ENCODE measurements at regions not wholly inside any gene's neighbourhood (a gene's known extent, or its start where the extent isn't known, plus 50 kb on each side); places are given as distances from the start of the nearest gene placed in this dataset.

GRCh38 chr16:55136356-55137150 is 187.4 kb upstream of the IRX6 start:
- TF ChIP-seq CTCF (conservative IDR thresholded peaks at IDR 0.05; ENCODE audit: control insufficient read depth, insufficient read depth, low read depth, low read length), result no peak
- no peak overlapping the region for H3K4me3 ChIP-seq (ENCODE audit: control insufficient read depth, low read depth, low read length)
- no peak for DNase-seq (ENCODE audit: low read depth)

DNA sequence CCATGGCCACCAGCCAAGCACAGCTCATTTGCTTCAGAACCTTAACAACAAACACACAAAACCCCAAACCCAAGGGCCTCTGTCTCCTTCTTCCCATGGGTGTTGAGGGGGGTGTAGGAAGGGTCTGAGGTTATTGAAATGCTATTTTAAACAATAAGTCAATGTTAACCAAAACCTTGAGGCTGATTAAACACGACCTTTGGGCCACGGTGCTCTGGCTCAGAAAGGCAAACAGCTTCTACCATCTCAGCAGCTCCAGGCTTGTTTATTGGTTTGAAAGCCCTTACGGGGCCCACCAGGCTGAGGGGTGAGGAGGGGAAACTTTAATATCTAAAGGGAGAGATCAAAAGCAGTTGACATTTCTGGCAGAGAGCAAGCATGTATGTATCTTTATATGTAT is 185.7 kb upstream of the IRX6 start:
- no peak for DNase-seq (ENCODE audit: low read depth)
- TF ChIP-seq CTCF (conservative IDR thresholded peaks at IDR 0.05; ENCODE audit: control insufficient read depth, insufficient read depth, low read depth, low read length), result no peak
- no peak overlapping the region for H3K4me3 ChIP-seq (ENCODE audit: control insufficient read depth, low read depth, low read length)

GRCh38 chr16:55142405-55142804 is 181.6 kb upstream of the IRX6 start:
- no peak for TF ChIP-seq CTCF (conservative IDR thresholded peaks at IDR 0.05; ENCODE audit: control insufficient read depth, insufficient read depth, low read depth, low read length)
- DNase-seq (ENCODE audit: low read depth), result no peak

DNA sequence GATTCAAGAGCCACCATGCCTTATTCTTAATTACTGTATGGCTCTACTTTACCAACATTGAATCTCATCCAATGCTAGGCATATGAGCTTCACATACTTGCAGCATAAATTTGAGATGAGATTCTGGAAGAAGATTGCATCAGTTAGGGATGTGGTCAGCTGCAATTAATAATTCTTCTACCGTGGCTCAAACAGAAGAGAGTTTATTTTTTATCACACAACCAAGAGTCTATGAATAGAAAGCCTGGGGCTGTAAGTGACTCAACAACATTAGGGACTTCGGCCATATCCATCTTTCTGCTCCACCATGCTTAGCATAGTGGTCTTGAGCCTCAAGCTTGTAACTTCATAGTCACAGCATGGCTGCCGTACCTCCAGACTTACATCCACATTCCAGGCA is 179.4 kb upstream of the IRX6 start:
- H3K4me3 ChIP-seq (ENCODE audit: control insufficient read depth, low read depth, low read length), result no peak overlapping the region
- TF ChIP-seq CTCF (conservative IDR thresholded peaks at IDR 0.05; ENCODE audit: control insufficient read depth, insufficient read depth, low read depth, low read length), result no peak
- no peak for DNase-seq (ENCODE audit: low read depth)

More at GRCh38 chr16:55142405-55142804, 181.6 kb upstream of the IRX6 start:
- H3K4me3 ChIP-seq (ENCODE audit: control insufficient read depth, low read depth, low read length), result no peak overlapping the region

DNA sequence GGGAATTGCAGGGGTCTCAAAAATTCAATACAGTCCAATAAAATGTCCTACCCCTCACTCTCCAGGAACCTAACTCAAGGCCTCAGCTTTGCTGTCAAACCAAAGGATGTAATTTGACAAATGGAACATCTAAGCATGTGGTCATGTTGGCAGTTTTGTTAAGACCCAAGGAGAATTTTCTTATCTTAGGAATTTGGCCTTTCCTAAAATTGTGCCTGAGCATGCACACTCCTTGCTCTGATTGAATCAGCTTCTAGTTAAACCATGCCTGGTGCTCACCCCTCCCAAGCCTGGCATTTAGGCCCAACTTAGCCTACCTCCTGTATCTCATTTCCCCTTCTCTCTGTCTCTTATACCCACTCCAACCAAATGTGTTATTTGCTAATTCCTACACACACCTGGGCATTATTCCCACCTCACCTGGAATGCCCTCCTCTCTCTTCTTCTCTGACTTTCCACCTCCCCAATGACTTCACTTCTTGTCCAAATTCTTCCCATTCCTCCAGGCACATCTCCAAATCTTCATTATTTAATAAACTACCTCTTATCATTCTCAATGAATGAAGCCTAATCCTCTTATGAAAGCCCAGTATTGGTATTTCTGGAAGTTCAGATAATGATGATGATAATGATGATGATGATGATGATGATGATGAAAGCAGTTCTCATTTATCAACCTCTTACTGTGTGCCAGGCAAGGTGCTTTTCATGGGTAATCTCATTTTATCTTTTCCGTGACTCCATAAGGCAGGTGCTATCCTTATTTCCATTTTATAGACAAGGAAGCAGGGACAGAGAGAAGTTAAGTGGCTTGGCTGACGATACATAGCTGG is 178.0 kb upstream of the IRX6 start:
- no peak for TF ChIP-seq CTCF (conservative IDR thresholded peaks at IDR 0.05; ENCODE audit: control insufficient read depth, insufficient read depth, low read depth, low read length)
- no peak overlapping the region for H3K4me3 ChIP-seq (ENCODE audit: control insufficient read depth, low read depth, low read length)

GRCh38 chr16:55146966-55147365 is 177.0 kb upstream of the IRX6 start:
- TF ChIP-seq CTCF (conservative IDR thresholded peaks at IDR 0.05; ENCODE audit: control insufficient read depth, insufficient read depth, low read depth, low read length), result no peak
- DNase-seq (ENCODE audit: low read depth), result no peak
- H3K4me3 ChIP-seq (ENCODE audit: control insufficient read depth, low read depth, low read length), result no peak overlapping the region

More for the DNA sequence above, 178.0 kb upstream of the IRX6 start:
- no peak for DNase-seq (ENCODE audit: low read depth)
